Putamen (tissue), 1 donor: ENCODE measurements at regions not wholly inside any gene's neighbourhood (a gene's known extent, or its start where the extent isn't known, plus 50 kb on each side); places are given as distances from the start of the nearest gene placed in this dataset.
"Not testable (repeated sequence)": the region's sequence is repeated elsewhere in the genome, so short reads cannot be mapped to it uniquely, and the experiment has no call there.

Source experiments
- DNase-seq: peaks from one replicate; pipeline ENCODE4 v3.0.0-alpha.2; 2016; ENCODE audit warnings: low spot score

- no peak for DNase-seq
These were observed 250.3 kb downstream of the TTC32 start for GRCh38 chr2:19651466-19651865.

GRCh38 chr2:19649785-19650380 is 251.9 kb downstream of the TTC32 start:
- DNase-seq = no peak

GRCh38 chr2:19649142-19649541 is 252.6 kb downstream of the TTC32 start:
- DNase-seq = no peak

- no peak for DNase-seq
These were observed 253.2 kb downstream of the TTC32 start for GRCh38 chr2:19648583-19648982.

GRCh38 chr2:19646987-19647386 is 254.8 kb downstream of the TTC32 start:
- DNase-seq = no peak

- DNase-seq = no peak
These were observed 257.0 kb downstream of the TTC32 start for GRCh38 chr2:19644763-19645162.

- DNase-seq = peak; percentile 6
These were observed 258.7 kb downstream of the TTC32 start for GRCh38 chr2:19643117-19643518.

- no peak for DNase-seq
These were observed 259.3 kb downstream of the TTC32 start for GRCh38 chr2:19642501-19642900.

- DNase-seq = no peak
These were observed 265.8 kb downstream of the TTC32 start for GRCh38 chr2:19635951-19636510.

GRCh38 chr2:19632403-19632991 is 269.3 kb downstream of the TTC32 start:
- no peak for DNase-seq

GRCh38 chr2:19631871-19632270 is 269.9 kb downstream of the TTC32 start:
- DNase-seq = no peak

GRCh38 chr2:19630921-19631320 is 270.9 kb downstream of the TTC32 start:
- DNase-seq = no peak

GRCh38 chr2:19627359-19627758 is 268.9 kb upstream of the OSR1 start:
- no peak for DNase-seq

- no peak for DNase-seq
These were observed 265.1 kb upstream of the OSR1 start for GRCh38 chr2:19623488-19623887.

- DNase-seq = no peak
These were observed 258.9 kb upstream of the OSR1 start for GRCh38 chr2:19617257-19617848.

- not testable (repeated sequence) for DNase-seq
These were observed 257.0 kb upstream of the OSR1 start for GRCh38 chr2:19615402-19615801.

GRCh38 chr2:19614066-19614465 is 255.6 kb upstream of the OSR1 start:
- no peak for DNase-seq

GRCh38 chr2:19611491-19612332 is 253.3 kb upstream of the OSR1 start:
- no peak for DNase-seq

GRCh38 chr2:19609266-19609665 is 250.8 kb upstream of the OSR1 start:
- DNase-seq = no peak

- DNase-seq = no peak
These were observed 249.7 kb upstream of the OSR1 start for GRCh38 chr2:19607931-19608771.

GRCh38 chr2:19607400-19607799 is 249.0 kb upstream of the OSR1 start:
- DNase-seq = no peak

- DNase-seq = no peak
These were observed 242.6 kb upstream of the OSR1 start for GRCh38 chr2:19600982-19601381.
